GM18909 (cell line): ENCODE measurements at regions not wholly inside any gene's neighbourhood (a gene's known extent, or its start where the extent isn't known, plus 50 kb on each side); places are given as distances from the start of the nearest gene placed in this dataset.

Experiments used
- ATAC-seq: cut with Tn5 transposase; IDR thresholded peaks from one replicate; pipeline ENCODE4 v1.9.1; 2021; ENCODE audit warnings: mild to moderate bottlenecking; ENCODE audit not compliant: unreplicated experiment, poor library complexity

DNA sequence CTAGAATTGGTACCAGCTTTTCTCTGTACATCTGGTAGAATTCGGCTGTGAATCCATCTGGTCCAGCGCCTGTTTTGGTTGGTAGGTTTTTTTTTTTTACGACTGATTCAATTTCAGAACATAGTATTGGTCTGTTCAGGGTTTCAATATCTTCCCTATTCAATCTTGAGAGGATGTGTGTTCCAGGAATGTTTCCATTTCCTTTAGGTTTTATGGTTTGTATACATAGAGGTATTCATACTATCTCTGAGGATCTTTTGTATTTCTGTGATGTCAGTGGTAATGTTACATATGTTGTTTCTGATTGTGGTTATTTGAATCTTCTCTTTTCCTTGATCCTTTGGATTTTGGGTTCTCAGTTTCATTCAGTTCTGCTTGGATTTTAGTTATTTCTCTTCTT, 172.1 kb upstream of the ITGA4 start:
- ATAC-seq = no peak

DNA sequence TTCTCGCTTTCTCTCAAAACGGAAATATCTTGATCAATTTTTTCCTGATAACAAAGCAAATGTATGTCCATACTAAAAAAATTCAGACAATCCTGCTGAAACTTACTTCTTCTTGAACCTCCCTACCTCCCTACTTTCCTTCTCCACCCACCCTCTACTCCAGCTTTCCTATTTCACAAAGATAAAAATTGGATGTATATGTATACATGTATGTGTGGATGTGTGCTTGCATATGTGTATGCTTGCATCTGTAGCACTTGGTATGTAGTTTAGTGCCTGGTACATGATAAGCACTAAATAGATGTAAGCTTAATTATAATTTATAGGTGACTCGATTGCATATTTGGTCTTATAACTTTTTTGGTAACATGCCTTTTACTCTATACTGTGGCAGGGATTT, 167.5 kb upstream of the ITGA4 start:
- no peak for ATAC-seq

DNA sequence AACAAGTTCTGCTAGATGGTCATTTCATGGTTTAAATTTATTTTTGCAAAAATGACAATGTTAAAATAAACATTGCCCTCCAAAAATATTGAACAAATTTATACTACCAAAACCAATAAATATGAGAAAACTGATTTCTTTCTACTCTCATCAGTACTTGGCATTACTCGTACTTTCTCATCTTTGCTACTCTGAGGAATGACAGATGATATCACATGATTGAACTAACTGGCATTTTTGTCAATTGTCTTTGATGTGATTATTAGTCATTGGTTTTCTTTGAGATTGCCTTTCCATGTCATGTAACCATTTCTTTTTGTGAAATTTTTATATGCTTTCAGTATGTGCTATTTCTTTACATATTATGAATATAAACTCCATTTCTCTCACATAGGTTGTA, 167.0 kb upstream of the ITGA4 start:
- no peak for ATAC-seq

DNA sequence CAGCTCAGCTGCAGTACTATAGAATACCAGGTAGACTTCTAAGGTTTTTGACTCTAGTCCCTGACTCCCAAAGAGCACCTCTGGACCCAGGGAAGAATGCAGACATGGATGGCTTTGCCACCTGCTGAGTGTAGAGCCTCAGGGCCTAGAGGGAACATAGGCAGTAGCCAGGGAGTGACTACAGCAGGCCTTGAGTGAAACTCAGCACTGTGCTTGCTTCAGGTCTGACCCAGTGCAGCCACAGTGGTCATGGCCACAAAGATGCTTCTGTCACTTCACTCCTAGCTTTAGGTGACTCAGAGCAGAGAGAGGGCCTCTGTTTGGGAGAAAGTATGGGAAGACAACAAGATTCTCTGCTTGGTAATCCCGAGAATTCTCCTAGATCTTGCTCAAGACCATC, 162.2 kb upstream of the ITGA4 start:
- no peak for ATAC-seq

DNA sequence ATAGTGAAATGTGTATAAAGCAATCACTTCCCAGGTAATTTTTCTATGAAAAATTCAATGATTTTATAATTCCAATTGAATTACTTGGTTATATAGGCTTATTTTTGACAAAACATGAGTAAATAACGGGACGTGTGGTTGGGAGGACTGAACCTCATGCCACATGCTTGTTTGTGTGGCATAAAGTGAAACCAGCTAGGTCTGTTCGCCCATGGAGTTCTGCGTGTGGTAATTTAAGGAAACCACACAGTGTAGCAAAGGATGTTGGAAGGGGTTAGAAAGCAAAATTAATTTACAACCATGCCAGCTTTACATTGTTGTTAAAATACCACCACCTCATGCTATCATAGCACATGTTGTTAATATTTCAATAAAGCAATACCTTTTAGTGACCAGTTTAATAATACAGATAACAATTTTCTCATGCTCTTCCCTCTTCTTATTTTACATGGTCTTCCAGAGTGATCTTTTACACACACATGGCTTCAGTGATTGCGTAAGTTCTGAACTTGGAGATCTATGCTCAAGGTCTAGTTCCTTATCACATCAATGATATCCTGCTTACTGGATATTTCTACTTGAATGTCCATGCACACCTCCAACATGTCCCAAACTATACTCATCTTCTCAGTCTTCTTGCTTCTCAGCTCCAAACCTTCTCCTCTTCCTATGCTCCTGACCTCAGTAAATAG, 156.4 kb upstream of the ITGA4 start:
- ATAC-seq = no peak

DNA sequence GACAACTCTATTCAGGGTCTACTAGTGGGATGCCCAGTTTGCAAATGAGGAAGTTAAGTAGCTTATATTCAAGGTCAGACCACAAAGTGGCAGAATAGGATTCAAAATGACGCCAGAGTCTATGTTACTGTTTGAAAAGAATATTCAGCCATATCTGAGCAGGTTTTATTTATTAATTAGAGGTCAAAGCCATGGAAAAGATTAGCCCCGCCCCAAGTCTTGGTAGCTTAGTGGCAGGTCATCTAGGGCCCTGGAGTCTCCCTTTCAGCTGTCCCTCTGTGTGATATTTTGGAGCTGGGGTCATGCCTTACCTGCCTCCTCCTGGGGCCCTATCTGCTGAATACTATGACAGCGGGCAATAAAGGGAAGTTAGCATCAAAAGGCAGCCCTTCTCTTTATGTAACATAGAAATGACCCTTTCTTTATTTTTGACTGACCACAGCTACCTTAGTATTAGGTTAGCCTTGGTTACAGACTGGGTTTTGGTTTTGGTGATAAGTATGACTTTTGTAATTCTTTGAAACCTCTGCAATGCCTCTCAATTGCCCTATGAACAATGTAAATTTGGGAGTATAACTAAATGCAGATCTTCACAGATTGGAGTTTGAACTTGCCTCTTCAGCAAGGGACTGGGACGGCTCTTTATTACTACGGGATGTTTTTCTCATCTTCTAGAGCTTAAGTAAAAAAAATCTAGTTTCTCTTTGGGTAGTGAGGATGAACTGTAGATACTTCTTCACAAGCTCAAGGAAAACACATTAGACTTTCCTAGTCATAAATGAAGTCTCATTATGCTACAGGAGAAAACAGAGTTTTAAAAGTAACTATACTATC, 153.0 kb upstream of the ITGA4 start:
- peak; percentile 41 for ATAC-seq

DNA sequence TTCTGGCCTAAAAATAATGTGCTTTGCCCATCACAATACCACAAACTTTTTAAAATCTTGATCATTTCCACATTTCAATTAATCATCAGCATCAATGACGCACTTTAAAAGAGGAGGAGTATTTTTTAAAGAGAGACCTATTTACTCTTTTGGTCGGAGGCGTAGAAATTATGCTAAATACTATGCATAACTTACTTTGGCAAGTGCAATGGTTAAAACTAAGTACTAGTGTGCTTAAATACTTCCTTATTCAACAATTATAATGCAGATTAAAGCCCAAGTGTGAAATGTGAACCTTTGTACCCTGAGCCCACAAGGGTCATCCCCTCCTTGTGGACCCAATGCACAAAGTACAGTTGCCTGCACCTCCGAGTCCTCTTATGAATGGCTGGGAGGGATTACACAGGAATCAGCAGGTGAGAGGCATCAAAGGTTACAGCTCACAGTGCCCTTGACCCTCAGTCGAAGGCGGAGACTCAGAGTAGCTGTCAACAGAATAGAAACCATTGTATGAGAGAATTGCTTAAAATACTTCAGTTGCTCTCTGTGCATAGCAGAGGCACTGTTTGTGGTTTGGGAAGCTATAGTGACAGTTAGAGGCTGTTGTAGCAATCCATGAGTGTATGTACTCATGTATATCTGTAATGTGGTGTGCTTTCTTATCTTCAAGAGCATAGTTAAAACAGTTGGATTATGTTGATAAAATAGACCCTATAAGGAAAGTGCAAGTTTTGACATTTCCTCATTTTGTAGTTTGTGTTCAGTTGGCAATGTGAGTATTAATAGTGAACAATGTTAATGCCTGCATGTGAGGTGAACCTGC, 151.7 kb upstream of the ITGA4 start:
- ATAC-seq = peak; percentile 90

DNA sequence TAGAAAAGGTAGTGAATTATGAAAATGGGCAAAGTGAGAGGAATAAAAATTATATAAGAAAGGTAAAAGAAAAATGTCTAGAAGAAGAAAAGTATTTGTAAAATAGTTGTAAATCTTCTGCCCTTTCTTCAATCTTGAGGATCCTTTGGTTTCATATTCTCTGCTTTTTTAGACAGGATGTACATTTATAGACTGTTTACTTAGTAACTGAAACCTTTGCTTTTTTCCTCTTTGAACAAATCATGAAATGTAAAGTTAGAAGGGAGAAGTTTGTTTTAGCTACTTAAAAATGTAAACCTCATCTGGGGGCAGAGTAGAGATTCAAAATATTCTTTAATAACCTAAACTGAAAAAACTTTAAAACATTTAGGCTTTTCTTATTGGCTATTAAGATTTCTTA, 150.4 kb upstream of the ITGA4 start:
- ATAC-seq = no peak

DNA sequence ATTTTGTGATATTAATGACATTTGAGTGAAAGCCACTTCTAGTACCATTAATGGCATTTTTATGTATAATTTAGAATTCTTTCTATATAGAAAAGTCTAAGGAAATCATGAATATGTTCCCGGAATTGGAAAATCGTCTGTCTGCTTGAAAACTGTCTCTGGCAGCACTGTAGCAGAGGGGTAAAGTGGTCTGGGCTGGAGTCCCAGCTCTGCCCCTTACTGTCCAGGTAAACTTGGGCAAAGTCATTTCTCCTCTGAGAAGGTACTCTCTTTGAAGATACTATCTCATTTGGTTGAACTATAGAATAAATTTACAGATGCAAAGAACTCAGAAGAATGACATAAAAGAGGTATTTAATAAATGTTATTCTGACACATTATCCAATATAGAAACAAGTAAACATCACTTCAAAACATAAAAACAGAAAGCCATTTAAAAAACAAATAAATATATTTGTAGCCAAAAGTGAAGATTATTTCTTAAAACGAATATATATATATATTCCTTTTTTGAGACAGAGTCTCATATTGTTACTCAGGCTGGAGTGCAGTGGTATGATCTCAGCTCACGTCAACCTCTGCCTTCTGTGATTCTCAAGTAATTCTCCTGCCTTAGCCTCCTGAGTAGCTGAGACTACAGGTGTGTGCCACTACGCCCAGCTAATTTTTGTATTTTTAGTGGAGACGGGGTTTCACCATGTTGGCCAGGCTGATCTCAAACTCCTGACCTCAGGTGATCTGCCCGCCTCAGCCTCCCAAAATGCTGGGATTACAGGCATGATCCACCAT, 149.8 kb upstream of the ITGA4 start:
- ATAC-seq = no peak

DNA sequence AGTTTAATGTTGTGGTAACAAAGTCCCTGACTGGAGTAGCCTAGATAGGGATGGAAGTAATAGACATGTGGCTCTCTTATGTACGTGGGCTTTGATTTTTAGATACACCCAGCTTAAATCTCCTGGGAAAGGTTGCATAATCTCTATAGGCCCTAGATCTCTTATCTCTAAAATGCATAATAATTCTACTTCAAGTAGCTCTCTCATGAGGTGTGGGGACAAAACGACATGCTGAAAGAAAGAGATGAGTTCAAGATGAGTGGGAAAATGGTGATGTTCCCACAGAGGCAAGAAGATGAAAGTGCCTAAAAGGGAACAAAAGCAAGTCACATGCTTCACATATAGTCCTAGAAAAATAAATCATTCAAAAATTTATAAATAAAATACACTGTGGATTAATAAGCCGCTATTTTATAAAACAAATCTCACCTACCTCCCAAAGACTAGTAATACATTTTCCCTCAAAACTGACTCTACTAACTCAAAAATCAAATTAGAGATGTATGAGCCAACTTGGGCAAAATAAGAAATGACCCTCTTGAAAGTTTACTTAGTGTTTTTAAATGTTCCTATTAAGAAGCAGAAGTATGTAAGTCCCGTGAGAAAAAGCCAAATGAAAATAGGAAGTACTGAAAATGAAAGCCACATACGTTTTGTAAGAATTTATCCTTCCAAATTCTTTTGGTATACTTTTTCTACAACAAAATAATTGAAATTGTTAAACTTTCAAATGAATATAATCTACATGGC, 148.2 kb upstream of the ITGA4 start:
- ATAC-seq = no peak

DNA sequence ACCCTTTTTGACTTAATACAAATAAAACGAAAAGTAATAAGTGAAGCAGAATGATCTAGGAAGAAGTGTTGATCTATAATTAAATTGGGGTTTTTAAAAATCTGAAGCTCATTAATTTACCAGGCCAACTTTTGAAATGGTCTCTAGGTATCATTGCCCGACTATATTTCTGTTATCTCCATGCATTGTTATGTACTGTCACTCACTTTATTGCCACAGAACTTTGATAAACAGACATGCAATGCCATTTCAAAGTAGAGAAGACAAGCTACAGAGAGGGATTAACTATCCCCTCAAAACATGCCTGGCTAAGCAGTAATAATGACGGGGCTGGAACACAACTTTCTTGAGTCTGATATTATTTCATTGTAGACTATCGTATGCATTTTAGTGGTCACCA, 147.6 kb upstream of the ITGA4 start:
- no peak for ATAC-seq

DNA sequence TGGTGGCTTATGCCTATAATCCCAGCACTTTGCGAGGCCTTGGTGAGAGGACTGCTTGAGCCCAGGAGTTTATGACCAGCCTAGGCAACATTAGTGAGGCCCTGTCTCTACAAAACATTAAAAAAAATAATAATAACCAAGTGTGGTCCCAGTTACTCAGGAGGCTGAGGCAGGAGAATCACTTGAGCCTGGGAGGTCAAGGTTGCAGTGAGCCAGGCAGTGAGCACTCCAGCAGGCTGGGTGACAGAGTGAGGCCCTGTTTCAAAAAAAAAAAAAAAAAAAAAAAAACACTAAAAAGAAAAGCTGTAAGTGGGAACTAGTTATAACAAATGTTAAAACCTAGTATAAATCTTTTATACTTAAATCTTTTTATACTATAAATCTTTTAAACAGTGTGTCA, 146.2 kb upstream of the ITGA4 start:
- no peak for ATAC-seq

DNA sequence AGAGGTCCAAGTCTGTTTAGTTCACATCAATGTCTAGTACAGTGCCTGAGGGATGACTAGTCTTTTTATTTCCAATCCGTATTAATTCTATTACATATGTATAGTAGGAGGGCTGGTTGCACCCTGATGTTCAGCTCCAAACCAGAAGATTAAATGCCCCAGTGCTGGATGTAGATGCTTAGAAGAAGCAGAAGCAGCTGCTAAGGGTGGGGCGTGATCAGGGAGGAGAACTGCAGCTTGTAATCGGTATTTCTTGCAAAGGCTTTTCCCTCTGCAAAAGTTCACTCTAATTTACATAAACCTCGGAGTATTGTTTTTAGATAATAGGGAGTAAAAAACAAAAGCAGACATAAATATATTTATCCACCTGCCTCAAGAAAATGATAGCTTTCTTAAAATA, 145.3 kb upstream of the ITGA4 start:
- ATAC-seq = peak; percentile 24

DNA sequence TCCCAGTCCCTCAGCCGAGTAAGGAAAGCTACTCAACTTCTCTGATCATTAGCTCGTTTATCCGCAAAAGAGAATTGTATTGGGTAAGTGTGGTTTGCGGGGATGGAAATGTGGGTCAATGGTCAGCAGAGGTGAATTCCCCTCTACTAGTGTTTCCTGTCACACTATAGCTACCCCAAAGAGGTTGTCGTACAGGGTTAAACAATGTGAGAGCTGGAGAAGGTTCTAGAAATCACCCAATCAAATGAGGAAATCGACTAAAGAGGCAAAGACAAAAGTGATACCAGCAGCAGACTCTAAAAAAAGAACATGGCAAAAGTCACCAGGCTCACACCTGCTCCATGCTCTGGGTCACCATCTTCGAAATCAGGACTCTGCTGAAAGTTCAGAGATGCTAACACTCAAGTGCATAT, 144.7 kb upstream of the ITGA4 start:
- ATAC-seq = peak; percentile 89

DNA sequence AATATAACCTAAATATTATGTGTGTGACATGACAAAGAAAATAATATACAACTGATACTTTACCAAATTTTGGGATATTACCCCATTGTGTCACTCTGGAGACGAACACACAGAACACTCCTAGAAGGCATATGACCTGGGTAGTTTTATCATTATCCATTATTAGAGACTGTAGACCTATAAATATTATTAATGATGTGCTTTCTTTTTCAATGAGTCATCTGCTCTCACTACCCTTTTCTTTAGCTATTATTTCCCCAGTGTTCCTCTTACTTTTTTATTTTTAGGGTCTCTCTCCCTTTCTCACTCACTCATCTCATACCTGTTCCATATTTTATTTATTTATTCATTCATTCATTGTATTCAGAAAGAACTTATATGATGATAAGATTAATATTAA, 143.3 kb upstream of the ITGA4 start:
- ATAC-seq = peak; percentile 23

DNA sequence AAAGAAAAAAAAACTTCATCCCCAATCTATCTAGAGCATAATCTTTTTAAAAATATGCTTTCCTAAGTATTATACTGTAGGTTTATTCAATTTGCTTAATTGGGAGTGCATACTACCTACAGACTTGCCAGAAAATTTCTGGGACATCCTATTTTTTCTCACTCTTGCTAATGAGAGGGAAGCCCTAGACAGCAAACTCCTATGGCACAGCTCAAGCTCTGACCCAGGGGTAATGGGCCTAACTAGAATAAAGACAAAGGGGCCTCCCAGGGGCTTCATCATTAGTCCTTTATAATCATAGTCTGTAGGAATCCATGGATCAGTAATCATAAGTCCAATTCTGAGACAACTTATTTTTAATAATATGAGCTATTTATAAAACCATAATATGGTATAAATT, 142.6 kb upstream of the ITGA4 start:
- ATAC-seq = no peak

DNA sequence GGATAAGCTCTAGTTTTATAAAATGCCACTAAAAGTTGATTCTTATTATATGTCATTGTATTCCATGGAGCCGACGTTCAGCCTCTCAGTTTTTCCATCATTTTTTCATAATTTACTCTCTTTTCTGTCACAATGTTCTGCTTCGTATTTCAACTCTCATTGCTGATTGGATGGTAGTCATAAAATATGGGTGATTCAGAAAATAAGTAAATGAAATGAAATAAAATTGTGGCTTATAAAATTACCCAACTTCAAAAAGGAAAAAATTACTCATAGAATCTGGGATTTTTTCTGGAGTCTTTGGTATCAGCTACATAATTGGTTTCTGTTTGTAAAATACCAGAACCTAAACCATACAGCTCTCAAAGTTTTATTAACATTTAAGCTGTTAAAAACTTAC, 139.7 kb upstream of the ITGA4 start:
- ATAC-seq = no peak

DNA sequence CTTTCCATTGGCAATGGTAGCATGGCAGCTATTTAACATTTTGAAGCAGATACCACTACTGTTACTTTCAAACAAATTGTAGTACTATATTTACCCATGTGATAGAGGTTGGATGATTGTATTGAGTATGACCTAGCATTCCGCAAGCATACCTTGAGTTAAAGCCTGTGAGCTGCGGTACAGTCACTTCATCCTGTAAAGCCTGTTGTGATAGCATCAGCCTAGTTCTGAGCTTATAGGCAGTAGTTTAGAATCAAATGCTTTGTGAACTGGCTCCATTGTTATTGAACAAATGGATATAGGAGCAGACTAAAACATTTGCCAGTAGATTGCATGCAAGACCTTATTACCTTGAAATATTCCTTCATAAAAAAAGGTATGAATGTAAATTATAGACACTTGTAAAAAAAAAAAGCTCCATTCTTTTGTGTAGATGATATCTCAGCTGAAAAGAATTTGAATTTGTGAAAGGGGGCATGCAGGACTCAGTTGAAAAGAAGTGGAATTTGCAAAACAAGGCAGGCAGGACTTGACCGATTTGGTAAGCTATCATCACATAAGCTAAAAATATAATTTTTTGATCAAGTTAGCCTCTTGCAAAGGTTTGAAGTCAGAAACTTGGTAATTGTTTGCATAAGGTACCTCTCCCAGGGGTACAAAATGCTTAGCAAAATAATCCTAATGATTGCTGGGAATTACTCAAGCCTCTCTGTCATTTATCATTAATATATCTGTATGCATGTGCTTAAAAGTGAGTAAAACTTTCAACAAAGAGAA, 138.5 kb upstream of the ITGA4 start:
- no peak for ATAC-seq

DNA sequence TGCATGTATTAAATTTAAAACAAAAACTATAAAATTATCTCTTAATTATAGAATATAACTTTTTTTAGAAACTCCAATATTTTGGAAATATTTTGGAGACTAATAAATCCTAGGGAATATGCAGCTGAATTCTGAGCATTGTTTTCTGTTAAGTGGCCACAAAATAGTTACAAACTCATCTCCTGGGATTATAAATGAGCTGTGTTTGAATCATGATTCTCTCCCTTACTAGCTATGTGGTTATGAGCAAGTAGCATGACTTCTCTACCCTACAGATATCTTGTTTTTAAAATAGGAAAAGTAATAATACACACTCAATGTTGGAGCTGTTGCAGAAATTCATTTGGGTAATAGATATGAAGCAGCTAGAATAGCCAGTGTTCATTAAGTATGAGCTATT, 137.9 kb upstream of the ITGA4 start:
- no peak for ATAC-seq
